ENCODE measurements at regions not wholly inside any gene's neighbourhood (a gene's known extent, or its start where the extent isn't known, plus 50 kb on each side); places are given as distances from the start of the nearest gene placed in this dataset.

DNA sequence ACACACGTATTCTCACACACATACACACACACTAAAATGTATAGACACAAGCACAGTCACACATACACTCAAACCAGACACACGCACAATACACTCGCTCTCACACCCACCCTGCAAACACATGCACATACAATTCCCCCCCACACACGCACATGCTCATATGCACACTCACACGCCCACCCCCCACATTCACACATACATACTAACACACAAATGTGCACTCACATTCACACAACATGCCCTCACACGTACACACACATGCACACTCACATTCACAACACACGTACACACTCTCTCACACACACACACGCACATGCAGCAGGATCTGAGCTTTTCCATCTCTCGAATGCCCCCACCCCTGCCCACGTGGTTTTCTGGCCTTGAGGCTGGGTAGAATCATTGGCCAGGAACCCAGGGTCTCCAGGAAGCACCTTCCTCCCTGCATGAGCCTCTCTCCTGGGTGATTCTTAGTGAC is 589.7 kb downstream of the PTPRU start:
- no peaks in the 10 kb centered on the region for H3K27me3 ChIP-seq (ENCODE audit: control insufficient read depth in 1 of 2, insufficient read depth in 2 of 2, low read length in 1 of 2)
- no peaks in the 10 kb centered on the region for H3K36me3 ChIP-seq (ENCODE audit: control insufficient read depth in 1 of 2, insufficient read depth in 2 of 2, low read length in 1 of 2)
- DNase-seq (no peak), ATAC-seq (ENCODE audit: low FRiP score) (no peak)
- no peak overlapping the region for H3K4me3 ChIP-seq (ENCODE audit: low read length in 2 of 2)
- WGBS, 2 donors = 83 to 85% methylated on average over 10 of the region's 10 CpGs
- H3K9me3 ChIP-seq (ENCODE audit: control insufficient read depth, low read length) = no peaks in the 10 kb centered on the region
- intact Hi-C loops (cut with DNase I) = no loop called here
- no peak overlapping the region for H3K27ac ChIP-seq (ENCODE audit: low read depth in 1 of 2, low read length in 2 of 2)
- H3K4me1 ChIP-seq (ENCODE audit: control insufficient read depth in 1 of 2, insufficient read depth in 2 of 2, low read length in 2 of 2) = no peaks in the 10 kb centered on the region

DNA sequence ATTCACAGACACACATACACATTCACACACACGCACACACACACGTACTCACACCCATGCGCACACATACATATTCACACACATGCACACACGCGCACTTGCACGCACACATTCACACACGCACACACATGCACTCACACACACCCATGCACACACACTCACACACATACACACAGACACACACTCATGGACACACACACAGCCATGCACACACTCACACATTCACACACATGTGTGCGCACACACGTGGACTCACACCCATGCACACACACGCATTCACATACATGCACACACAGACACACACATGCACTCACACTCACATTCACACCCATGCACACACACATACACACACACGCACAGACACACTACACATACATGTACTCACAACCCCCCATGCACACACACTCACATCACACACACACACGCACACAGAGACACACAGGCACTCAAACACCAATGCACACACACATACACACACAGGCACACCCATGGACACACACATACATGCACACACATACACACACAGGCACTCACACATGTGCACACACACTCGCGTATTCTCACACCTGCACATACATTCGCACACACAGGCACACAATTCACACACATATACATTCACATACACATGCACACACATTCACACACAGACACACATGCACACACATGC is 589.1 kb downstream of the PTPRU start:
- H3K4me3 ChIP-seq (ENCODE audit: low read length in 2 of 2) = no peak overlapping the region
- H3K4me1 ChIP-seq (ENCODE audit: control insufficient read depth in 1 of 2, insufficient read depth in 2 of 2, low read length in 2 of 2) = no peaks in the 10 kb centered on the region
- ATAC-seq (ENCODE audit: low FRiP score) = no peak
- intact Hi-C loops (cut with DNase I) = no loop called here
- H3K36me3 ChIP-seq (ENCODE audit: control insufficient read depth in 1 of 2, insufficient read depth in 2 of 2, low read length in 1 of 2) = no peaks in the 10 kb centered on the region
- no peak for DNase-seq
- H3K27me3 ChIP-seq (ENCODE audit: control insufficient read depth in 1 of 2, insufficient read depth in 2 of 2, low read length in 1 of 2) = no peaks in the 10 kb centered on the region
- no peak overlapping the region for H3K27ac ChIP-seq (ENCODE audit: low read depth in 1 of 2, low read length in 2 of 2)
- no peaks in the 10 kb centered on the region for H3K9me3 ChIP-seq (ENCODE audit: control insufficient read depth, low read length)
- WGBS, 2 donors = 90 to 91% methylated on average over 15 of the region's 15 CpGs

DNA sequence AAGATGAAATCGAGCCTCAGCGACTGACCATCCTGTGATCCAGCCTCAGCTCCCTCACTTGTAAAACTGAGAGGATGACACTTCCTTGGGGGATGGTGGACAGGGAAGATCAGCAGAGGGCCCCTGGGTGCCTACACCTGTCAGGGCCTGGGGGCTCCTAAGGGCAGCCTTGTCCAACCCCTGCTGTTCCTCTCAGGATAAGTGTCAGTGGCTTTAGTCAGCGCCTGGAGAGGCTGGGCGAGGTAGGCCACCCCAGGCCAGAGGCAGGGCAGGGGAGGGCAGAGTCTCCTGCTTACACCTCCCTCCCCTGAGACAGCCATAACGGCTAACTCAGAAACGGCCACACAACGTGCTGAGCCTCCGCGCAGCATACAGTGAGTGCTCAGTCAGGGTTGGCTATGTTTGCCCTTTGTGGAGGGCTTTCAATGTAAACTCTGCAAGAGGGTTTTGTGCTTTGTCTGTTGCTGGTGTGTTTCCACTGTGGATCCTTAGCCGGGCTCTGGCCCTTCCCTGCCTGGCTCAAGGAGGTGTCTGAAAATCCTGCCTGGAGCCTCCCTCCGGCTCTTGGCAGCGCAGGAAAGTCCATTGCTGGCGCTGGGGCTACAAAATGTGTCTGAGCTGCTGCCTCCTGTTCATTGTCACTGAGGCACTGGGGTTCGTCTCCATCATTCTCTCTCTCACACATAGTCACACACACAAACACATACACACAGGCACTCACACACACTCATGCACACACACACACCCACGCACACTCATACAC is 588.4 kb downstream of the PTPRU start:
- Histone ChIP-seq H3K9me3 (ENCODE audit: control insufficient read depth, low read length) (no peaks in the 10 kb centered on the region), H3K4me3 (ENCODE audit: low read length in 2 of 2) (no peak overlapping the region), H3K27me3 (ENCODE audit: control insufficient read depth in 1 of 2, insufficient read depth in 2 of 2, low read length in 1 of 2) (no peaks in the 10 kb centered on the region), H3K4me1 (ENCODE audit: control insufficient read depth in 1 of 2, insufficient read depth in 2 of 2, low read length in 2 of 2) (no peaks in the 10 kb centered on the region), H3K36me3 (ENCODE audit: control insufficient read depth in 1 of 2, insufficient read depth in 2 of 2, low read length in 1 of 2) (no peaks in the 10 kb centered on the region), H3K27ac (ENCODE audit: low read depth in 1 of 2, low read length in 2 of 2) (no peak overlapping the region)
- ATAC-seq (ENCODE audit: low FRiP score) (no peak), DNase-seq (no peak)
- intact Hi-C loops (cut with DNase I) = no loop called here
- WGBS, 2 donors = 57 to 58% methylated on average over 15 of the region's 15 CpGs

DNA sequence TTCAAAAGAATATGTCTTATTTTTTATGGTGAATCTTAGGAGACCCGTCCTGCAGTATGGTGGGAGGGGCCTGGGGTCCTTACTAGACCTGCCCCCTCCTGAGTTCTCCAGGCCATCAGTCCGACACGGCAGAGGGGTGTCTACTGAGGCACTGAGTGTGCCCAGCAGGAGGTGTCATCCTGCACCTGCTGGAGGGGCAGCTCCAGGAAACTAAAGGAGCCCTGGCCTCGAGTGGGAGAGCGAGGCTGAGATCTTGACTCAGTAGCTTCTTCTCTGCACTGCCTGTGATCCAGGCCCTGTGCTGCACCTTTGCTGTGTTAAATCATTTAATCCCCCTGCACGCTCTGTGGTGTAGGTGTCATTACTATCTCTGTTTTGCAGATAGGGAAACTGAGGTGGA is 587.7 kb downstream of the PTPRU start:
- H3K4me1 ChIP-seq (ENCODE audit: control insufficient read depth in 1 of 2, insufficient read depth in 2 of 2, low read length in 2 of 2) = no peaks in the 10 kb centered on the region
- DNase-seq = no peak
- no peaks in the 10 kb centered on the region for H3K36me3 ChIP-seq (ENCODE audit: control insufficient read depth in 1 of 2, insufficient read depth in 2 of 2, low read length in 1 of 2)
- intact Hi-C loops (cut with DNase I) = no loop called here
- no peaks in the 10 kb centered on the region for H3K27me3 ChIP-seq (ENCODE audit: control insufficient read depth in 1 of 2, insufficient read depth in 2 of 2, low read length in 1 of 2)
- H3K9me3 ChIP-seq (ENCODE audit: control insufficient read depth, low read length) = peaks cover 1% of the 10 kb centered on the region
- WGBS, 2 donors = 48 to 58% methylated on average over 6 of the region's 6 CpGs
- no peak for ATAC-seq (ENCODE audit: low FRiP score)
- no peak overlapping the region for H3K27ac ChIP-seq (ENCODE audit: low read depth in 1 of 2, low read length in 2 of 2)
- H3K4me3 ChIP-seq (ENCODE audit: low read length in 2 of 2) = no peak overlapping the region

DNA sequence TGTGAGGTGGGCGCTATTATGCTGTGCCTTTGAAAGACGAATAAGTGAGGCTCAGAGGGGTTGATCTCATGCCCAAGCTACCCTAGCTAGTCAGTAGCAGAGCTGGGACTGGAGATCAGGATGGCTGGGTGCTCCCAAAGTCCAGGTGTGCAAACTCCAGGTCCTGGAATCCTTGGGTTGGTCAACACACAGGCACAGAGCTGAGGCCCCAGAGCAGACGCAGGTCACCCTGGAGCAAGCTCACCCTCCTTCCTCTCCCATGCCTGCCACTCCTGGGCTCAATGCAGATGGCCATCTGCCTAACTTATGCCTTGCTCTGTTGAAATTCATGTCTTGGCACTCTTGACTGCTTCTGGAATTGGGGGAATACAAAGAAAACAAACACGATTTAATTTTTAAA is 587.2 kb downstream of the PTPRU start:
- intact Hi-C loops (cut with DNase I) = no loop called here
- no peak for ATAC-seq (ENCODE audit: low FRiP score)
- DNase-seq = no peak
- no peaks in the 10 kb centered on the region for H3K27me3 ChIP-seq (ENCODE audit: control insufficient read depth in 1 of 2, insufficient read depth in 2 of 2, low read length in 1 of 2)
- 75 to 77% methylated on average over 4 of the region's 4 CpGs for WGBS, 2 donors
- H3K4me1 ChIP-seq (ENCODE audit: control insufficient read depth in 1 of 2, insufficient read depth in 2 of 2, low read length in 2 of 2) = no peaks in the 10 kb centered on the region
- peaks cover 1% of the 10 kb centered on the region for H3K9me3 ChIP-seq (ENCODE audit: control insufficient read depth, low read length)
- no peak overlapping the region for H3K27ac ChIP-seq (ENCODE audit: low read depth in 1 of 2, low read length in 2 of 2)
- H3K4me3 ChIP-seq (ENCODE audit: low read length in 2 of 2) = no peak overlapping the region
- no peaks in the 10 kb centered on the region for H3K36me3 ChIP-seq (ENCODE audit: control insufficient read depth in 1 of 2, insufficient read depth in 2 of 2, low read length in 1 of 2)

DNA sequence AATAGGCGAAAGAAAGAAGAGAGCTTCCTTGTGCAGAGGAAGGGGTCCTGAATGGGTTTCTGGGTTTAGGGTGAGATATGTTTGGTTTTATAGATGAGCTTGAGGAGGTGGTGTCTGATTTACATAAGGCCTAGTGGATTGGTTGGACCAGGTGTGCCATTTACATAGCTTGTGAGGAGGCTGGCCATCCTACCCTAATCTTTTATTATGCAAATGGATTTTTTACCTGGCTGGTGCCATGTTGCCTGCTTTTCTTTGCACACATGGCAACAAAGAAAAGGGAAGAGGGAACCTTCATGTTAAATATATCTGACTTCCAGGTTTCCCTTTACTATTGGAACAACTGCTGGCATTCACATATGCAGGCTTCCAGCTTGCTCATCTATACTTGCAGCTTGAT is 585.3 kb downstream of the PTPRU start:
- ATAC-seq (ENCODE audit: low FRiP score) = no peak
- DNase-seq = no peak
- Histone ChIP-seq H3K36me3 (ENCODE audit: control insufficient read depth in 1 of 2, insufficient read depth in 2 of 2, low read length in 1 of 2) (no peaks in the 10 kb centered on the region), H3K9me3 (ENCODE audit: control insufficient read depth, low read length) (peaks cover 1% of the 10 kb centered on the region), H3K4me3 (ENCODE audit: low read length in 2 of 2) (no peak overlapping the region), H3K27me3 (ENCODE audit: control insufficient read depth in 1 of 2, insufficient read depth in 2 of 2, low read length in 1 of 2) (no peaks in the 10 kb centered on the region), H3K4me1 (ENCODE audit: control insufficient read depth in 1 of 2, insufficient read depth in 2 of 2, low read length in 2 of 2) (no peaks in the 10 kb centered on the region), H3K27ac (ENCODE audit: low read depth in 1 of 2, low read length in 2 of 2) (no peak overlapping the region)
- intact Hi-C loops (cut with DNase I) = no loop called here
- WGBS, 2 donors = 91% methylated on average over 1 of the region's 1 CpG

DNA sequence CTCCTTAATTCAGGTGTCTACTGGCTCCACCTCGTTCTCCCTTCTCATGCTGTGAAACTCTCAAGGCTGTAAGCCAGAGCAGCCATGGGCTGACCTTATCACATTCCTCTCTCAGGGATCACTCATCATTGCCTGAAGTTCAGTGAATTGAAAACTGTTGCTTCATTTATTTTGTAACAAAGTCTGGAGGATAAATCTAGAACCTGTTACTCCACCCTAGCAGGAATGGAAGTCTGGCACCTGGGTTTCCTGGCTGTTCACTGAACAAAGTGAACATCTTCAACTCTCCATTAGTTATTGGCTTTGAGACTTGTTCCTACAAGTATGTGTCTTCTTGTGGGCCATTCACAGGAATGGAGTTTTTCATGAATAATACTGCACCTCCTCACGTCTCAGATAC is 584.1 kb downstream of the PTPRU start:
- Histone ChIP-seq H3K4me1 (ENCODE audit: control insufficient read depth in 1 of 2, insufficient read depth in 2 of 2, low read length in 2 of 2) (no peaks in the 10 kb centered on the region), H3K27me3 (ENCODE audit: control insufficient read depth in 1 of 2, insufficient read depth in 2 of 2, low read length in 1 of 2) (no peaks in the 10 kb centered on the region), H3K9me3 (ENCODE audit: control insufficient read depth, low read length) (peaks cover 1% of the 10 kb centered on the region), H3K27ac (ENCODE audit: low read depth in 1 of 2, low read length in 2 of 2) (no peak overlapping the region), H3K36me3 (ENCODE audit: control insufficient read depth in 1 of 2, insufficient read depth in 2 of 2, low read length in 1 of 2) (no peaks in the 10 kb centered on the region), H3K4me3 (ENCODE audit: low read length in 2 of 2) (no peak overlapping the region)
- WGBS, 2 donors = 33 to 51% methylated on average over 2 of the region's 2 CpGs
- intact Hi-C loops (cut with DNase I) = no loop called here
- ATAC-seq (ENCODE audit: low FRiP score) = no peak
- DNase-seq = no peak

DNA sequence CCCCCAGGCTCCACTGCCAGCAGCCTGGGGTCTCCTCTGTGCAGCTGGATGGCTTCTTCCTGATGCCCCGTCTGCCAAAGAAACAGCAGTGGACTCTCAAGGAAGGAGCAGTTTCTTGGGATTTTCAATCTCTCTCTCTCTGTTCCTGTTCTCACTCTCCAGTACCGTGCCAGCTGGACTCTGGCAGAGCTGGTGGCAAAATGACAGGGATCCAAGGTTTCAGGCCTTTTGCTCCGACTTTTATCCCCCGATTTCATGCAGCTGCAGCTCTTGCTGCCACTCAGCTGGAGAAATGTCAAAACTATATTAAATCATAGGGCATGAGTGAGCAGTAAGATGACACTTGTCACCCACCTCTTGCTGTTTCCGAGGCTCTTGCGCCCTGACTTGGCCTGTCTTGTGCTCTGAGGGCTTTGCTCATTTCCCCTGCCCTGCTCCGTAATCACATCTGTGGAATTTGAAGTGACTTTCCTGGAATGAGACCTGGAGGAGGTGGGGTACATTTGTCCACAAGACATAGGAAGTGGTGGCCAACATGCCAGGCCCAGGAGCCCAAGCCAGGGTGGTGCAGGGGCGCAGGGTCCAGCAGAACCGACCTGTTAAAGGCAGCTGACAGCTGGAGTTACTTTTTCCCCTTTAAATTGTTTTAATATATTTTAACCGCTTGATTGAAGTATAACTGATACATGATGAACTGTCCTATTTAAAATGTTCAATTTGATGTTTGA is 576.2 kb downstream of the PTPRU start:
- Histone ChIP-seq H3K9me3 (ENCODE audit: control insufficient read depth, low read length) (no peaks in the 10 kb centered on the region), H3K4me1 (ENCODE audit: control insufficient read depth in 1 of 2, insufficient read depth in 2 of 2, low read length in 2 of 2) (no peaks in the 10 kb centered on the region), H3K36me3 (ENCODE audit: control insufficient read depth in 1 of 2, insufficient read depth in 2 of 2, low read length in 1 of 2) (no peaks in the 10 kb centered on the region), H3K27ac (ENCODE audit: low read depth in 1 of 2, low read length in 2 of 2) (no peak overlapping the region), H3K27me3 (ENCODE audit: control insufficient read depth in 1 of 2, insufficient read depth in 2 of 2, low read length in 1 of 2) (no peaks in the 10 kb centered on the region), H3K4me3 (ENCODE audit: low read length in 2 of 2) (no peak overlapping the region)
- ATAC-seq (ENCODE audit: low FRiP score) (no peak), DNase-seq (peak in 1 of 2 donors; percentile 45)
- intact Hi-C loops (cut with DNase I) = no loop called here
- 32 to 34% methylated on average over 10 of the region's 10 CpGs for WGBS, 2 donors

Measured in aorta (tissue), 5 donors.